GM13977 (cell line): ENCODE measurements at regions not wholly inside any gene's neighbourhood (a gene's known extent, or its start where the extent isn't known, plus 50 kb on each side); places are given as distances from the start of the nearest gene placed in this dataset.

Experiments
- DNase-seq: peaks from one replicate; pipeline ENCODE4 v3.0.0; 2012; ENCODE audit warnings: low spot score
- CTCF ChIP-seq: IDR thresholded peaks from 2 replicates; pipeline ENCODE4 v1.5.1; 2012; ENCODE audit warnings: mild to moderate bottlenecking, control low read depth; ENCODE audit not compliant: insufficient read depth; ENCODE audit errors: extremely low read depth, missing control alignments
- in situ Hi-C: fragments of 300-500 bp; cut with MboI; formaldehyde crosslinking; loops from one replicate; pipeline ENCODE4 v1.12.0; 2022; ENCODE audit warnings: low sequenced_read_pairs, low pct_unique_long_range_greater_than_20kb, mixed read lengths, inconsistent platforms; ENCODE audit not compliant: unreplicated experiment

- in situ Hi-C loops, result no loop called here
- no peak for DNase-seq
- no peak for TF ChIP-seq CTCF
These were observed 247.5 kb upstream of the TSHZ3 start for GRCh38 chr19:31596751-31597150.

- in situ Hi-C loops, result no loop called here
- no peak for DNase-seq
- no peak for TF ChIP-seq CTCF
These were observed 248.4 kb upstream of the TSHZ3 start for GRCh38 chr19:31597616-31598015.

GRCh38 chr19:31598730-31599238, 249.5 kb upstream of the TSHZ3 start:
- TF ChIP-seq CTCF, result no peak
- no peak for DNase-seq
- in situ Hi-C loops, result no loop called here

GRCh38 chr19:31600731-31601295, 251.6 kb upstream of the TSHZ3 start:
- in situ Hi-C loops, result no loop called here
- DNase-seq, result no peak
- no peak for TF ChIP-seq CTCF

- no peak for DNase-seq
- in situ Hi-C loops, result no loop called here
- no peak for TF ChIP-seq CTCF
These were observed 252.6 kb upstream of the TSHZ3 start for GRCh38 chr19:31601855-31602254.

- DNase-seq, result no peak
- in situ Hi-C loops, result no loop called here
- no peak for TF ChIP-seq CTCF
These were observed 253.3 kb upstream of the TSHZ3 start for GRCh38 chr19:31602548-31602947.
